HG03066 (cell line): ENCODE measurements at regions not wholly inside any gene's neighbourhood (a gene's known extent, or its start where the extent isn't known, plus 50 kb on each side); places are given as distances from the start of the nearest gene placed in this dataset.

Experiments
- ATAC-seq: cut with Tn5 transposase; IDR thresholded peaks from one replicate; pipeline ENCODE4 v1.9.1; 2021; ENCODE audit warnings: low read depth; ENCODE audit not compliant: unreplicated experiment

GRCh38 chr5:4053136-4053535 is 457.5 kb downstream of the IRX1 start:
- ATAC-seq, result no peak

DNA sequence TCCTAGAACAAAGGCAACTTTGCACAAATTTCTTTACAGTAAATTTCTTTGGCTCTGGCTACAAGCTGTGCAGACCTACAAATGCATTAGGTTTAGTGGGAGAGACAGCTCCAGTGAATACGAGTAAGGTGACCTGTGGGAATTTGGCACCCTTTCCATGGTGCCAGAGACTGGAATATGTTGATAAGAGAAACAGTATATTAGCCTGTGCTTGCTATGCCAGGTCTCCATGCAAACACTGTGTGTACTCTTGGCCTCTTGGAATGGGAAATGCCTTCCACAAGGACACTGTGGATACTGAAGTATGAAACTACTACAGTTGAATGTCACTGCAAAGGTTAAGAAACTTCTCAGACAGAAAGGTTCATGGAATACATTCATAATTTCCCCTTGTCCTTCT is 458.5 kb downstream of the IRX1 start:
- no peak for ATAC-seq

GRCh38 chr5:4058899-4059298 is 463.3 kb downstream of the IRX1 start:
- ATAC-seq, result no peak

- no peak for ATAC-seq
These were observed 470.1 kb downstream of the IRX1 start for GRCh38 chr5:4065472-4066320.

DNA sequence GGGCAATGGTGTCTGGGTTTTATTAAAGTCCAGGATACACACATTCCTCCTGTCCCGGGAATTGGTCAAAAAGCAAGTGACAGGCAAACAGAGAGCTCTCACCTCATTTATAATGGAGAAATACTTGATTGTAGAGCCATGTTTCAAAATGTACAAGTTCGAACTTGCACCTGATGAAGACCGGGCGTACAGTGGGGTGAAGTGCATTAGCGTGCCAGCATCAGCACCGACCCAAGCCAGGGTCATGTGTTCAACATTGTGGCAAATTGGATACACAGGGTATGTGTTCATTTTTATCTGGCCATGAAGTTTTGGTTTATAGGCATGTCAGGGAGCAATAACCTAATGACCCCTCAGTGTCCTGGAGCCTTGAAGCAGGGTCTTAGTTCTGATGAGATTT is 472.5 kb downstream of the IRX1 start:
- no peak for ATAC-seq

DNA sequence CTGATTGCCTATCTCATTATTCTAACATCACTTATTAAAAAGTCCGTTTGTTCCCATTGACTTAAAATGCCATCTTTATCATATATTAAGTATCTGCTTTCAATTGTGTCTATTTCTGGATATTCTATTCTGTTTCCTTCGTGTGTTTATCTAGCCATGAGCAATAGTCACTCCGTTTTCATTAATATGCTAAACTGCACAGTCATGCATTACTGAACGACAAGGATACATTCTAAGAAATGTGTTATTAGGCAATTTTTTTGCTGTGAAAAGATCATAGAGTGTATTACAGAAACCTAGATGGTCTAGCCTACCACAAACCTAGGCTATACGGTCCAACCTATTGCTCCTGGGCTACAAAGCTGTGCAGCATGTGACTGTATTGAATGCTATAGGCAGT is 482.9 kb downstream of the IRX1 start:
- ATAC-seq, result no peak

DNA sequence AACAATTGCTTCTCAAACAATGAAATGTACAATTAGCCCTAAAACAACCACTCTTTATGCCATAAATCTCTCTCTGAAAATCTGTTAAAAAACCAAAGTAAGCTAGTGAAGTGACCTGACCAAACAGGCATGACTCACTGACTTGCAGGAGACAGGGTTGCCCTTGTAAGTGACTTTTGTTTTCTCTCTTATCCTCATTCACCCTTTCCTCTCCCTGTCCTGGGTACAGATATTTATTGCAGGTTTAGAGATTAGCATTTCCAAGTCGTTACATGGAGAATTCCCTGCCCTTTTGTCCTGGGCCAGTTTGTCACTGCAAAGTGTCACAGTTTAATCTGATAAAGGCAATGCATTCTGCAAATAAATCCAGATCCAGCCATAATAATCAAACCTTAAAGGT is 484.2 kb downstream of the IRX1 start:
- no peak for ATAC-seq

GRCh38 chr5:4080370-4080769 is 484.7 kb downstream of the IRX1 start:
- no peak for ATAC-seq

- no peak for ATAC-seq
These were observed 485.4 kb downstream of the IRX1 start for GRCh38 chr5:4081059-4081458.

GRCh38 chr5:4081466-4081865 is 485.8 kb downstream of the IRX1 start:
- no peak for ATAC-seq

GRCh38 chr5:4082966-4083564 is 487.4 kb downstream of the IRX1 start:
- no peak for ATAC-seq

DNA sequence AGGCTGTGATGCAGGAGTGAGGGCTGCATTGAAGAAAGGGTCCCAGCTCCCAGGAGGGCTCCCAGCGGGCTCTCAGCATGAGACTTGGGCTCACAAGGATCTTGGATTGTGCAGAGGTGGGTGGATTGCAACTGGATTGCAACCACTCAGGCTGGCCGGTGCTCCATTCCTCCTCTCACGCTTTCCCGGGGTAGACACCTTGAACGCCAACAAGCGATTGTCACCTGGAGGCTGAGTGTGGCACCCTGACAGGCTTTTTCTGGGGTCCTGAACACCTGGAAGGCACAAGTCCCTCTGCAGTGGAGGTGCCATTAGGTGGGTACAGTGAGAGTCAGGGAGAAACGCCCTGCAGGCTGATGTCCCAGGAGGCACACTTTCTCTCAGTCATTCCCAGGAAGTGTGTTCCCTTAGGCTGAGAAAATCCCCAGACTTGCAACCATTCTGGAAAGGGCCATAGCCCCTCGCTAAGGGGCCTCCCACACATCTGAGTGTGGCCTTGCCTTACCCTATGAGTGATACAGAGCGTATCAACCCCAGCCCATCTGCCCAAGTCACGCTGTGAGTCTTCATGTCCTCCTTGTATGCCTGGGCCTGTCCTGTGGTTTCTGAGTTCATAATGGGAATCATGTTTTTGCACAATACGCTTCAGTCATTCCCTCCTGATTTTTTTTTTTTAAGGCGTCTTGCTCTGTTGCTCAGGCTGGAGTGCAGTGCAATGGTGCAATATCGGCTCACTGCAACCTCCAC is 488.1 kb downstream of the IRX1 start:
- no peak for ATAC-seq

GRCh38 chr5:4086081-4086480 is 490.4 kb downstream of the IRX1 start:
- ATAC-seq, result no peak

DNA sequence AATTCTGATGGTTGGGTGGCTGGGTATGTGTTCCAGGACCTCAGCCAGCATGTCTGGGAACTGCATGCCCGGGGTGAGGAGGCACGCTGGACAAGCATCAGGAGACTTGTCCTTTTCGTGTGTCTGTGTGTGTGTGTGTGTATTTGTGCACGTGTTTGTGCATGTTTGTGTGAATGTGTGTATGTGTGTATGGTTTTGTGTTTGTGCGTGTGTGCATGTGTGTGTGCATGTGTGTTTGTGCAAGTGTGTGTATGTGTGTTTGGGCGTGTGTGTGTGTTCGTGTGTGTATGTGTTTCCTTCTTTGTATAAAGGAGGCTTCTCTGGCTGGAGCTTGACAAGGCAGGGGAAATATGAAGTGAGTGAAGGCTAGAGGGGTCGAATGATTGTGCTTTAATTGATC is 491.5 kb downstream of the IRX1 start:
- ATAC-seq, result no peak

DNA sequence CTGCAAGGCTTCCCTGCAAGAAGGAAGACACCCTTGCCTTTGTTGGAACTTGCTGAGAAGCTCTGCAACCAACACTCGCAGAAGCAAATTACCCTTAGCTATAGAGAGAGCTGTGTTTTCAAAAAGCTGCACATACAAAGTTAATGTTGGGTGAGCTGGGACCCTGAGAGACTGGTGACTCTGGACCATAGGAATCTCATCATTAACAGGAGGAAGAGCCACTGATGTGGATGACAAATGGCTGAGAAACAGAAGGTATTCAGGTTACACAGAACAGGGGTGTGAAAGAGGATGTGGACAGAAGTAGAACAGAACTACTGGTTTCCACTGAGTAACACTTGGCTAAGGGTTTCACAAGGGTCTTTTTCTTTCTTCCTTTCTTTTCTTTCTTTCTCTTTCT is 493.5 kb downstream of the IRX1 start:
- ATAC-seq, result no peak

DNA sequence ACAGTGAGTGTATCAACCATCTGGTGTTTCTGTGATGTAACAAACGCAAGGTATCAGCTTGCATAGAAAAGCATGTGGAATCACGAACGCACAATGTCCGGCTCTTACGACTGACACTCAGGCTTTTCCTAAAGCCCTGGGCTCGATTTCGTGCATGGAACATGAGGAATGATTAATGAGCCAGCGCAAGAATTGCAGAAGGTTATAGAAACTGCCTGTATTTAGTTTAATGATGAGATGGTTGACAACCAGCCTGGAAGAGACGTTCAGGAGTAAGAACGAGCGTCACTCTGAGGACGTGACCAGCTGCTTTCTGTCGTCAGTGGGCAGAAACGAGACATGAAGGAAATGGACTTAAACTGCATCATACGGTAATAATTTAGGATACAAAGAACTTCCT is 497.6 kb downstream of the IRX1 start:
- ATAC-seq, result no peak

DNA sequence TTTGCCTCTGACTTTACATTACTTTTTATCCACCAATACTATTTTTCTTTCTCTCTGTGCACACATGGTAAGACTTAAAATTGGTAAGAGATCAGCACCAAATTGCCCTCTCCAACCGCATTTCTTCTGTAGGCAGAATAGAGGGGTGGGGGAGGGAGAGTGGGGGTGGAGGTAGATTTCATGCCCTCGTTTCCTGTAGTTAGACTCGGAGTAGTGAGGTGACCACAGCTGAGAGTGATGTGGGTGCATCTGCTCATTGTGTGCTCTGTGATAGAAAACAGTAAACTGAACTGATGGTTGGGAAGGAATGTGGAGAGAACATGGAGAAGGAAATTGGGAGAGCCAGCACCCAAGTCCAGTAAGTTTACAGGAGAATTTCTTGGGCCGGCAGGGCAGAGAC is 498.3 kb downstream of the IRX1 start:
- ATAC-seq, result no peak

- no peak for ATAC-seq
These were observed 500.4 kb downstream of the IRX1 start for GRCh38 chr5:4095918-4096630.

DNA sequence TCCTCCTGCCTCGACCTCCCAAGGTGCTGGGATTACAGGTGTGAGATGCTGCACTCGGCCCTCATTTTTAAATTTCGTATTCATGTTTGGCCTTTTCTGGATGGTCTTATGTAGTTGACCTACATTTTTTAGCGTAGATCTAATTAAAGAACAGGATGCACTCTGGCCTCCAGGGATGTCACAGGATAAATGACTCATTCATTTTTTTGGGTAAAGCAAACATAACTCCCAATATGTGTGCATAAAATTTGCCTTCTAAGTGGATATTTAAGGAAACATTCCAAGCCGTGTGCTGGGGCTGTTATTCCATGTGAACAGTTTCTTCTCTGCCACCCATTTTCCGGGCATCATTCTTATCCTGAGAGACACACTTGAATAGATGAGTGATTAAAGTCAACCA is 501.6 kb downstream of the IRX1 start:
- ATAC-seq, result no peak

DNA sequence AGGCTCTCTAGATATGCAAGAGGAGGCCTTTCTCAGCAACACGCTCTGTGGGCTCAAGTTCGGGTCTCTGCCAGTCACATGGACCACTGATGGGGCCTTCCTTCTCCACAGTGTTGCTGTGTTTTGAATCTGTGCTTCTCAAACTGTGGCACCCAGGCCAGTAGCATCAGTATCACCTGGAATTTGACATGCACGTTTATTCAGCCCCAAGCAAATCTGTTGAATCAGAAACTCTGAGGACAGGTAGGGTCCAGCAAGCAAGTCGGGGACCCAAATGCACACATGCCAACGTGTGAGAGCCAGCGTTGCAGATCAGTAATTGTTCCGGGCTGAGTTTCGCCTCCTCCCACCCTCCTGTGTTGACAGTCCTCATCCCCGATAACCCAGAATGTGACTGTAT is 502.6 kb downstream of the IRX1 start:
- no peak for ATAC-seq

DNA sequence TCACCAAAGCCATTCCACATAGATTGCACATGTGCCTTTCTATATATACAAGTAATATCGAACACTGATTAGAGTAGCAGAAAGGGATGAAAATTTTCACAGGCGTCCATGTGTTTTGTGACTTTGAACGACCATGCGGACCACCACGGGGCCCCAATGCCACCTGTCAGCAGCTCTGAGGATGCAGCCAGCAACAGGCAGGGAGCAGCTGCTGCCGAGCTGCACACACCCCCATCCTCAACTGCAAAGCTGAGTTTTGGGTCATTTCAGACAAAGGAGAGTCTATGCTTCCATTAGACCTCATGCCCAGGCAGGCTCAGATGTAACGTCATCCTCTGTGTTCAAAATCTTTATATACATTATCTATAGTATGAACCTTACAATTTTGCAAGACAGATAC is 503.8 kb downstream of the IRX1 start:
- no peak for ATAC-seq
